Upper lobe of right lung (tissue), 1 donor: ENCODE measurements at regions not wholly inside any gene's neighbourhood (a gene's known extent, or its start where the extent isn't known, plus 50 kb on each side); places are given as distances from the start of the nearest gene placed in this dataset.

Source experiments
- ATAC-seq: fragments of 200-7000 bp; cut with Tn5 transposase; one replicate; pipeline ENCODE4 v1.9.1; 2020; ENCODE audit warnings: mild to moderate bottlenecking, moderate library complexity
- DNase-seq: peaks from one replicate; pipeline ENCODE4 v3.0.0-alpha.2; 2020
- H3K27ac ChIP-seq: fragments of 200-600 bp; one replicate; pipeline ENCODE4 v1.8.0; 2022
- H3K27me3 ChIP-seq: fragments of 200-600 bp; one replicate; pipeline ENCODE4 v1.8.0; 2022; ENCODE audit warnings: mild to moderate bottlenecking
- H3K36me3 ChIP-seq: fragments of 200-600 bp; one replicate; pipeline ENCODE4 v1.8.0; 2022
- H3K4me1 ChIP-seq: fragments of 200-600 bp; one replicate; pipeline ENCODE4 v1.8.0; 2022
- H3K4me3 ChIP-seq: fragments of 200-600 bp; one replicate; pipeline ENCODE4 v1.8.0; 2022; ENCODE audit warnings: mild to moderate bottlenecking
- H3K9me3 ChIP-seq: fragments of 200-600 bp; one replicate; pipeline ENCODE4 v1.8.0; 2022
- CTCF ChIP-seq: fragments of 200-600 bp; IDR thresholded peaks from one replicate; pipeline ENCODE4 v1.8.0; 2022; ENCODE audit warnings: antibody characterized with exemption
- intact Hi-C: fragments of 100-400 bp; cut with DNase I; formaldehyde crosslinking; loops from one replicate; pipeline ENCODE4 v1.11.0; 2022
- donor health status: DM: no; HTN: yes; CAD: no; lungs with severe emphysema.

- Histone ChIP-seq H3K9me3 (no peaks in the 10 kb centered on the region), H3K36me3 (no peaks in the 10 kb centered on the region), H3K27me3 (no peaks in the 10 kb centered on the region), H3K4me3 (no peak overlapping the region), H3K4me1 (no peaks in the 10 kb centered on the region), H3K27ac (no peak overlapping the region)
- intact Hi-C loops, result no loop called here
- no peak for TF ChIP-seq CTCF
- DNase-seq, result no peak
- no peak for ATAC-seq
Observed at GRCh38 chr13:104085611-104086010, 1019.4 kb upstream of the SLC10A2 start.

GRCh38 chr13:104074326-104074725, 1008.1 kb upstream of the SLC10A2 start:
- intact Hi-C loops, result no loop called here
- ATAC-seq, result no peak
- H3K27ac ChIP-seq, result no peak overlapping the region
- no peak for DNase-seq
- no peaks in the 10 kb centered on the region for H3K9me3 ChIP-seq
- H3K4me3 ChIP-seq, result no peak overlapping the region
- no peak for TF ChIP-seq CTCF
- H3K27me3 ChIP-seq, result no peaks in the 10 kb centered on the region
- H3K4me1 ChIP-seq, result no peaks in the 10 kb centered on the region
- no peaks in the 10 kb centered on the region for H3K36me3 ChIP-seq

GRCh38 chr13:104071806-104072205, 1005.6 kb upstream of the SLC10A2 start:
- intact Hi-C loops, result no loop called here
- H3K27me3 ChIP-seq, result no peaks in the 10 kb centered on the region
- DNase-seq, result no peak
- TF ChIP-seq CTCF, result no peak
- no peak for ATAC-seq
- H3K36me3 ChIP-seq, result no peaks in the 10 kb centered on the region
- H3K4me3 ChIP-seq, result no peak overlapping the region
- H3K9me3 ChIP-seq, result no peaks in the 10 kb centered on the region
- no peak overlapping the region for H3K27ac ChIP-seq
- no peaks in the 10 kb centered on the region for H3K4me1 ChIP-seq

GRCh38 chr13:104065328-104065727, 999.1 kb upstream of the SLC10A2 start:
- no peaks in the 10 kb centered on the region for H3K36me3 ChIP-seq
- no peaks in the 10 kb centered on the region for H3K9me3 ChIP-seq
- intact Hi-C loops, result no loop called here
- no peak for TF ChIP-seq CTCF
- no peaks in the 10 kb centered on the region for H3K27me3 ChIP-seq
- no peak overlapping the region for H3K4me3 ChIP-seq
- ATAC-seq (no peak), DNase-seq (no peak)
- no peaks in the 10 kb centered on the region for H3K4me1 ChIP-seq
- H3K27ac ChIP-seq, result no peak overlapping the region

GRCh38 chr13:104057861-104058260, 991.6 kb upstream of the SLC10A2 start:
- Histone ChIP-seq H3K27me3 (no peaks in the 10 kb centered on the region), H3K4me3 (no peak overlapping the region), H3K36me3 (no peaks in the 10 kb centered on the region), H3K4me1 (no peaks in the 10 kb centered on the region), H3K9me3 (no peaks in the 10 kb centered on the region), H3K27ac (no peak overlapping the region)
- intact Hi-C loops, result no loop called here
- DNase-seq (no peak), ATAC-seq (no peak)
- no peak for TF ChIP-seq CTCF

GRCh38 chr13:104045907-104046306, 979.7 kb upstream of the SLC10A2 start:
- Histone ChIP-seq H3K27me3 (no peaks in the 10 kb centered on the region), H3K27ac (no peak overlapping the region), H3K4me3 (no peak overlapping the region), H3K9me3 (no peaks in the 10 kb centered on the region), H3K36me3 (no peaks in the 10 kb centered on the region), H3K4me1 (no peaks in the 10 kb centered on the region)
- intact Hi-C loops, result no loop called here
- ATAC-seq (no peak), DNase-seq (no peak)
- no peak for TF ChIP-seq CTCF
